Esophagus squamous epithelium (tissue), 5 donors: ENCODE measurements at regions not wholly inside any gene's neighbourhood (a gene's known extent, or its start where the extent isn't known, plus 50 kb on each side); places are given as distances from the start of the nearest gene placed in this dataset.
"Not testable (repeated sequence)": the region's sequence is repeated elsewhere in the genome, so short reads cannot be mapped to it uniquely, and the experiment has no call there.

ENCODE experiments used
- DNase-seq: peaks from one replicate; lab custom pipeline; 2025; lab: John Stamatoyannopoulos, UW
- H3K27ac ChIP-seq, 4 donors: fragments of 200-600 bp; sonication (generic); one replicate each; pipeline ENCODE4 v1.5.1; 2016 to 2019; ENCODE audit warnings: mild to moderate bottlenecking in 1 of 4
- H3K27me3 ChIP-seq, 4 donors: fragments of 200-600 bp; sonication (generic); 1 replicate in 3 of 4; 2 replicates in 1 of 4; pipeline versions ENCODE4 v1.5.1 to v1.6.0; 2017 to 2021; ENCODE audit warnings: antibody characterized with exemption in 1 of 4
- H3K36me3 ChIP-seq, 3 donors: fragments of 200-600 bp; sonication (generic); one replicate each; pipeline ENCODE4 v1.5.1; 2016 to 2019
- H3K4me1 ChIP-seq, 3 donors: fragments of 200-600 bp; sonication (generic); one replicate each; pipeline ENCODE4 v1.5.1; 2017 to 2019
- H3K4me3 ChIP-seq, 4 donors: fragments of 200-600 bp; sonication (generic); 1 replicate in 3 of 4; 2 replicates in 1 of 4; pipeline ENCODE4 v1.5.1; 2016 to 2019; ENCODE audit warnings: mild to moderate bottlenecking in 2 of 4, moderate library complexity in 1 of 4
- H3K9me3 ChIP-seq, 3 donors: fragments of 200-600 bp; sonication (generic); one replicate each; pipeline ENCODE4 v1.5.1; 2016 to 2019
- POLR2A ChIP-seq, 4 donors: fragments of 450-650 bp; IDR thresholded peaks; one replicate each; pipeline ENCODE4 v1.6.1; 2017; ENCODE audit warnings: antibody characterized with exemption in 4 of 4, mild to moderate bottlenecking in 4 of 4, moderate library complexity in 3 of 4
- WGBS, 2 donors: methylation state at CpG; one replicate each; pipeline ENCODE4 v1.1.5; 2018; 5-methylcytosine and 5-hydroxymethylcytosine counted together
- intact Hi-C: fragments of 100-400 bp; cut with DNase I; formaldehyde crosslinking; loops from one replicate; pipeline ENCODE4 v1.15.0; 2022
- TF ChIP-seq, protein P1 (sequence below), 6 experiments: fragments of 450-650 bp in 4 of 6; fragments of 200-600 bp in 2 of 6; sonication (generic) in 2 of 6; IDR thresholded peaks; one replicate each; pipeline ENCODE4 v1.5.1; 2016 to 2019; ENCODE audit warnings: antibody characterized with exemption in 6 of 6, mild to moderate bottlenecking in 4 of 6, moderate library complexity in 4 of 6
- donor health status: DM: yes; HTN: yes; CAD: no.

- no peak for DNase-seq
- intact Hi-C loops = loop anchor here (5.0 kb wide), 1 partner anchor 45 kb away; no protein-coding TSS in a partner anchor
- TF ChIP-seq POLR2A (IDR thresholded peaks at IDR 0.05) = no peak
- TF ChIP-seq, protein P1, sequence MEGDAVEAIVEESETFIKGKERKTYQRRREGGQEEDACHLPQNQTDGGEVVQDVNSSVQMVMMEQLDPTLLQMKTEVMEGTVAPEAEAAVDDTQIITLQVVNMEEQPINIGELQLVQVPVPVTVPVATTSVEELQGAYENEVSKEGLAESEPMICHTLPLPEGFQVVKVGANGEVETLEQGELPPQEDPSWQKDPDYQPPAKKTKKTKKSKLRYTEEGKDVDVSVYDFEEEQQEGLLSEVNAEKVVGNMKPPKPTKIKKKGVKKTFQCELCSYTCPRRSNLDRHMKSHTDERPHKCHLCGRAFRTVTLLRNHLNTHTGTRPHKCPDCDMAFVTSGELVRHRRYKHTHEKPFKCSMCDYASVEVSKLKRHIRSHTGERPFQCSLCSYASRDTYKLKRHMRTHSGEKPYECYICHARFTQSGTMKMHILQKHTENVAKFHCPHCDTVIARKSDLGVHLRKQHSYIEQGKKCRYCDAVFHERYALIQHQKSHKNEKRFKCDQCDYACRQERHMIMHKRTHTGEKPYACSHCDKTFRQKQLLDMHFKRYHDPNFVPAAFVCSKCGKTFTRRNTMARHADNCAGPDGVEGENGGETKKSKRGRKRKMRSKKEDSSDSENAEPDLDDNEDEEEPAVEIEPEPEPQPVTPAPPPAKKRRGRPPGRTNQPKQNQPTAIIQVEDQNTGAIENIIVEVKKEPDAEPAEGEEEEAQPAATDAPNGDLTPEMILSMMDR (IDR thresholded peaks at IDR 0.05) = no peak
- no peak overlapping the region for H3K4me3 ChIP-seq
- peak overlapping the region; percentile 84 to 90 (median 88) for H3K27ac ChIP-seq
- no peaks in the 10 kb centered on the region for H3K27me3 ChIP-seq
- 59 to 64% methylated on average over 12 to 13 of the region's 16 CpGs for WGBS, 2 donors
- H3K4me1 ChIP-seq = peaks cover 25 to 82% (median 63%) of the 10 kb centered on the region in 3 donors
- no peaks in the 10 kb centered on the region for H3K36me3 ChIP-seq
- no peaks in the 10 kb centered on the region for H3K9me3 ChIP-seq
Observed at GRCh38 chr20:23142162-23143050, 56.3 kb upstream of the CD93 start.

DNA sequence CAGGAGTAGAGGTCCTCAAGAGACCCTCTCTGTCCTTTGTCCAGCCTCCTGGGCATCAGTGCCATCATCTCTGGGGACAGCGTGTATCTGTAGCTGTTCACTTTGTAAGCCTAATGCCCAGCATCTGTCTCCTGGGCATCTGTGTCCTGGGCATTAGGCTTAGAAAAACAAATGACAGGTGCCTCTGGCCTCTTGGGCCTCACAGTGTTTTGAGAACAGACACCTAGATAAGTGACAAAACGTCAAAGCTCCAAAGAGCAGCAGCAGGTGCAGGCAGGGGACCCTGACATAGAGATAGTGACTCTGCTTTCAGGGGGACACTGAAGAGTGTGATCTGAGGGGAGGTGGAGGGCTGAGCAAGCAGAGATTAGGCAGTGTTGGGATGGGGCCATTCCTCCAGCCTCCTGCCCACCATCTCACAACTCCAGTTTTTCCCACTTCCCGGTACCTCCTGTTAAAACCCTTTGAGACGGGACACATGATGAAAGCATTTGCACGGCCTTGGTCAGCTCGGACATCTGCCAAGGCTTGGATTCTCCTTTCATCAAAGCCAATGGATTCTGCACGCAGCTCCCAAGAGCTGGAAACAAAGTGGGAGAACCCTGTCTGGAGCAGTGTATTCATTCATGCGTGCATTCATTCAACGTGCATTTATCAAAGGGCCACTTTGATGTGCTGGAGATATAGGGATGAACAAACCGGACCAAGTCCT is 55.5 kb upstream of the CD93 start:
- intact Hi-C loops = loop anchor here (5.0 kb wide), 1 partner anchor 44 kb away; no protein-coding TSS in a partner anchor
- no peaks in the 10 kb centered on the region for H3K27me3 ChIP-seq
- H3K36me3 ChIP-seq = no peaks in the 10 kb centered on the region
- H3K27ac ChIP-seq = peak overlapping the region; percentile 84 to 90 (median 88)
- no peak for TF ChIP-seq POLR2A (IDR thresholded peaks at IDR 0.05)
- WGBS, 2 donors = 84 to 89% methylated on average over 8 to 9 of the region's 10 CpGs
- H3K4me1 ChIP-seq = peaks cover 29 to 82% (median 62%) of the 10 kb centered on the region in 3 donors
- H3K4me3 ChIP-seq = no peak overlapping the region
- H3K9me3 ChIP-seq = no peaks in the 10 kb centered on the region
- no peak for DNase-seq

- no peak for DNase-seq
- H3K4me3 ChIP-seq = no peak overlapping the region
- WGBS, 2 donors = 87 to 88% methylated on average over 3 to 5 of the region's 5 CpGs
- peak overlapping the region; percentile 84 to 90 (median 88) for H3K27ac ChIP-seq
- H3K4me1 ChIP-seq = peaks cover 35 to 83% (median 68%) of the 10 kb centered on the region in 3 donors
- H3K27me3 ChIP-seq = no peaks in the 10 kb centered on the region
- TF ChIP-seq, protein P1 (IDR thresholded peaks at IDR 0.05) = no peak
- no peak for TF ChIP-seq POLR2A (IDR thresholded peaks at IDR 0.05)
- no peaks in the 10 kb centered on the region for H3K36me3 ChIP-seq
- no peaks in the 10 kb centered on the region for H3K9me3 ChIP-seq
- intact Hi-C loops = loop anchor here (5.0 kb wide), 1 partner anchor 44 kb away; no protein-coding TSS in a partner anchor
Observed at GRCh38 chr20:23140991-23141390, 54.9 kb upstream of the CD93 start.

DNA sequence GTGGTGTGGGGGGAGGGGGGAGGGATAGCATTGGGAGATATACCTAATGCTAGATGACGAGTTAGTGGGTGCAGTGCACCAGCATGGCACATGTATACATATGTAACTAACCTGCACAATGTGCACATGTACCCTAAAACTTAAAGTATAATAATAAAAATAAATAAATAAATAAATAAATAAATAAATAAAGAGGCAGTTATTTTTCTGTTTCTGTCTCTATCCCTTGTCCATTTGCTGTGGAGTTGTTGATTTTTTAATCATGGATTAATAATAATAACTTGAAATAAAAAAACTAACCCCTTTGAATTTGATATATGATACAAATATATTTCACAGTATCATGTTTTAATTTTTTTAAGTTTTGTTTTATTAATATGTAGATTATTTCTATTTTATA is 53.9 kb upstream of the CD93 start:
- not testable (repeated sequence) for H3K27me3 ChIP-seq, H3K36me3 ChIP-seq, DNase-seq, H3K9me3 ChIP-seq, H3K4me3 ChIP-seq
- 40 to 80% methylated on average over 1 of the region's 1 CpG for WGBS, 2 donors
- Histone ChIP-seq H3K27ac (peak overlapping the region in 2 of 4 donors; percentile 88 to 92), H3K4me1 (peaks cover 34 to 79% (median 62%) of the 10 kb centered on the region in 3 donors)
- intact Hi-C loops = loop anchor here (5.0 kb wide), 1 partner anchor 43 kb away; no protein-coding TSS in a partner anchor

DNA sequence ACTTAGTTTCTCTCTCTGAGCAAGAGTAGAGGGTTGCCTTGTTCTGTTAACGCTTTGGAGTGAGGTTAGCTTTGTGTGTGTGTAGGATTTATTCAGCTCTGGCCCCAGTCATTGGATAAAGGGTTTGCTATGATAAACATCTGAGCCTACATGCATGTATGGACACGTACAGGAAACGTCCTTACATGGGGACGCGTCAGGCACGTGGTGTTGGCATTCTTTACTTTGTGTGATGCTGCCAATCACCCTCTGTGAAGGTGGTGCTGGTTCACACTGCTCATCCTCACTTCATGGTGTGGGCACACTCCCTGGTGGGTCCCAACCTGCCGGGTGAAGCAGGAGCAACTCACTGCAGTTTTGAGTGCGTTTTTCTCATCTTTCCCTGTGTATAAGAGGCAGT is 53.4 kb upstream of the CD93 start:
- H3K27me3 ChIP-seq = no peaks in the 10 kb centered on the region
- H3K27ac ChIP-seq = peak overlapping the region; percentile 54 to 93 (median 90)
- no peaks in the 10 kb centered on the region for H3K9me3 ChIP-seq
- H3K4me1 ChIP-seq = peaks cover 29 to 74% (median 57%) of the 10 kb centered on the region in 3 donors
- H3K36me3 ChIP-seq = no peaks in the 10 kb centered on the region
- no peak for DNase-seq
- WGBS, 2 donors = 45 to 70% methylated on average over 6 to 7 of the region's 8 CpGs
- no peak overlapping the region for H3K4me3 ChIP-seq
- intact Hi-C loops = no loop called here
- TF ChIP-seq POLR2A (IDR thresholded peaks at IDR 0.05) = peak in 1 of 4 donors; percentile 34
- TF ChIP-seq, protein P1 (IDR thresholded peaks at IDR 0.05) = no peak
